ENCODE measurements at regions not wholly inside any gene's neighbourhood (a gene's known extent, or its start where the extent isn't known, plus 50 kb on each side); places are given as distances from the start of the nearest gene placed in this dataset.

- no peak overlapping the region for H3K27ac ChIP-seq
- H3K27me3 ChIP-seq: no peaks in the 10 kb centered on the region
- no peaks in the 10 kb centered on the region for H3K36me3 ChIP-seq
- H3K9me3 ChIP-seq: no peaks in the 10 kb centered on the region
- WGBS, 2 donors (ENCODE audit: low coverage in 1 of 2): 29 to 57% methylated on average over 1 of the region's 1 CpG
- no peak overlapping the region for H3K4me3 ChIP-seq
- H3K4me1 ChIP-seq: peaks cover 0 to 27% (median 2%) of the 10 kb centered on the region in 3 donors
- no peak for ATAC-seq
- TF ChIP-seq POLR2A (IDR thresholded peaks at IDR 0.05) (no peak), EP300 (IDR thresholded peaks at IDR 0.05) (no peak), POLR2AphosphoS5 (IDR thresholded peaks at IDR 0.05) (no peak), CTCF (IDR thresholded peaks at IDR 0.05) (no peak)
Observed at GRCh38 chr10:121179006-121179405, 327.8 kb downstream of the WDR11 start.

GRCh38 chr10:121182219-121182618, 331.1 kb downstream of the WDR11 start:
- H3K4me3 ChIP-seq: no peak overlapping the region
- WGBS, 2 donors (ENCODE audit: low coverage in 1 of 2): 44 to 83% methylated on average over 1 to 2 of the region's 2 CpGs
- no peaks in the 10 kb centered on the region for H3K36me3 ChIP-seq
- no peaks in the 10 kb centered on the region for H3K27me3 ChIP-seq
- no peak overlapping the region for H3K27ac ChIP-seq
- no peaks in the 10 kb centered on the region for H3K9me3 ChIP-seq
- TF ChIP-seq EP300 (IDR thresholded peaks at IDR 0.05) (no peak), POLR2AphosphoS5 (IDR thresholded peaks at IDR 0.05) (no peak), POLR2A (IDR thresholded peaks at IDR 0.05) (no peak), CTCF (IDR thresholded peaks at IDR 0.05) (no peak)
- no peak for ATAC-seq
- peaks cover 0 to 6% (median 2%) of the 10 kb centered on the region in 3 donors for H3K4me1 ChIP-seq

GRCh38 chr10:121183236-121183635, 332.1 kb downstream of the WDR11 start:
- no peaks in the 10 kb centered on the region for H3K36me3 ChIP-seq
- WGBS, 2 donors (ENCODE audit: low coverage in 1 of 2): 89 to 93% methylated on average over 1 to 2 of the region's 4 CpGs
- H3K4me3 ChIP-seq: no peak overlapping the region
- H3K27ac ChIP-seq: no peak overlapping the region
- TF ChIP-seq CTCF (IDR thresholded peaks at IDR 0.05) (no peak), EP300 (IDR thresholded peaks at IDR 0.05) (no peak), POLR2A (IDR thresholded peaks at IDR 0.05) (no peak), POLR2AphosphoS5 (IDR thresholded peaks at IDR 0.05) (no peak)
- H3K4me1 ChIP-seq: peaks cover 2 to 14% (median 3%) of the 10 kb centered on the region in 3 donors
- ATAC-seq: no peak
- no peaks in the 10 kb centered on the region for H3K9me3 ChIP-seq
- no peaks in the 10 kb centered on the region for H3K27me3 ChIP-seq

GRCh38 chr10:121183707-121184106, 332.5 kb downstream of the WDR11 start:
- 15 to 31% methylated on average over 1 of the region's 1 CpG for WGBS, 2 donors (ENCODE audit: low coverage in 1 of 2)
- peaks cover 2 to 19% (median 3%) of the 10 kb centered on the region in 3 donors for H3K4me1 ChIP-seq
- H3K36me3 ChIP-seq: no peaks in the 10 kb centered on the region
- TF ChIP-seq POLR2AphosphoS5 (IDR thresholded peaks at IDR 0.05): no peak
- TF ChIP-seq POLR2A (IDR thresholded peaks at IDR 0.05): no peak
- TF ChIP-seq CTCF (IDR thresholded peaks at IDR 0.05): no peak
- TF ChIP-seq EP300 (IDR thresholded peaks at IDR 0.05): no peak
- no peak overlapping the region for H3K27ac ChIP-seq
- H3K27me3 ChIP-seq: no peaks in the 10 kb centered on the region
- H3K9me3 ChIP-seq: no peaks in the 10 kb centered on the region
- ATAC-seq: no peak
- no peak overlapping the region for H3K4me3 ChIP-seq

GRCh38 chr10:121185816-121186455, 334.8 kb downstream of the WDR11 start:
- Histone ChIP-seq H3K27ac (no peak overlapping the region), H3K36me3 (no peaks in the 10 kb centered on the region), H3K9me3 (no peaks in the 10 kb centered on the region), H3K27me3 (no peaks in the 10 kb centered on the region), H3K4me1 (peaks cover 2 to 23% (median 3%) of the 10 kb centered on the region in 3 donors), H3K4me3 (no peak overlapping the region)
- WGBS, 2 donors (ENCODE audit: low coverage in 1 of 2): 77 to 79% methylated on average over 5 to 7 of the region's 7 CpGs
- no peak for ATAC-seq
- TF ChIP-seq POLR2AphosphoS5 (IDR thresholded peaks at IDR 0.05): no peak
- no peak for TF ChIP-seq EP300 (IDR thresholded peaks at IDR 0.05)
- TF ChIP-seq POLR2A (IDR thresholded peaks at IDR 0.05): no peak
- no peak for TF ChIP-seq CTCF (IDR thresholded peaks at IDR 0.05)

All from gastroesophageal sphincter (tissue), 4 donors.